GM12864 (cell line): ENCODE measurements at regions not wholly inside any gene's neighbourhood (a gene's known extent, or its start where the extent isn't known, plus 50 kb on each side); places are given as distances from the start of the nearest gene placed in this dataset.

ENCODE experiments used
- DNase-seq: peaks from one replicate; pipeline ENCODE4 v3.0.0-alpha.2; 2011; ENCODE audit warnings: low read depth
- H3K4me3 ChIP-seq: 2 replicates; pipeline ENCODE4 v1.5.1; 2011; ENCODE audit warnings: mild to moderate bottlenecking, low read depth, low read length, control low read depth
- CTCF ChIP-seq: IDR thresholded peaks from 2 replicates; pipeline ENCODE4 v1.5.1; 2011; ENCODE audit warnings: low read depth, mild to moderate bottlenecking, moderate library complexity, low read length, control low read depth, inconsistent platforms; ENCODE audit errors: missing control alignments

- TF ChIP-seq CTCF: no peak
- H3K4me3 ChIP-seq: no peak overlapping the region
- no peak for DNase-seq
Measured at GRCh38 chr15:31164573-31164912, 63.0 kb upstream of the TRPM1 start.

GRCh38 chr15:31169558-31169957 is 68.0 kb upstream of the TRPM1 start:
- no peak for DNase-seq
- no peak overlapping the region for H3K4me3 ChIP-seq
- TF ChIP-seq CTCF: no peak

GRCh38 chr15:31171731-31172130 is 70.2 kb upstream of the TRPM1 start:
- no peak for DNase-seq
- H3K4me3 ChIP-seq: no peak overlapping the region
- TF ChIP-seq CTCF: no peak

GRCh38 chr15:31172606-31173005 is 71.1 kb upstream of the TRPM1 start:
- no peak for DNase-seq
- no peak overlapping the region for H3K4me3 ChIP-seq
- no peak for TF ChIP-seq CTCF

- DNase-seq: no peak
- TF ChIP-seq CTCF: no peak
- H3K4me3 ChIP-seq: no peak overlapping the region
Measured at GRCh38 chr15:31173790-31174450, 72.4 kb upstream of the TRPM1 start.

GRCh38 chr15:31175484-31175883 is 74.0 kb upstream of the TRPM1 start:
- no peak overlapping the region for H3K4me3 ChIP-seq
- no peak for TF ChIP-seq CTCF
- no peak for DNase-seq

- no peak for DNase-seq
- no peak for TF ChIP-seq CTCF
- H3K4me3 ChIP-seq: no peak overlapping the region
Measured at GRCh38 chr15:31177951-31178350, 76.4 kb upstream of the TRPM1 start.
